ENCODE measurements at regions not wholly inside any gene's neighbourhood (a gene's known extent, or its start where the extent isn't known, plus 50 kb on each side); places are given as distances from the start of the nearest gene placed in this dataset.
"Not testable (repeated sequence)": the region's sequence is repeated elsewhere in the genome, so short reads cannot be mapped to it uniquely, and the experiment has no call there.

- DNase-seq (ENCODE audit: low spot score), result no peak
These were observed 786.3 kb downstream of the SOCS6 start for GRCh38 chr18:71075147-71075546.

DNA sequence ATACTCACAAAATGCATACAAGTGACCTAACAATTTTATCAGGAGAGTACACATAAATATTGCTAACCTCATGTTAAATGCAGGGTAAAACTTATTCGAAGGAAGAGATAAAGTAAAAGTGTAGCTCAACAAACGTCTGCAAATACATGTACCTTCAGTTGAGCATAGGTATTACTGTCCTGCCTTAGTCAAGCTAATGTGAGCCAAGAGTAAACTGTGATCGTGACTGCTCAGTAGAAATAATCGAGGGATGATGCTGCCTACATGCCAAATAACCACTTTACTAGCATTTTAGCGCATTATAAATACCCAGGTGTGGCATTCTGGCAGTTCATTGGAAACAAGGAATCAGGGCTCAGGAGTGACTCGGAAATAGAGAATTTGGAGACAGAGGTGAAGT, 779.5 kb downstream of the SOCS6 start:
- DNase-seq (ENCODE audit: low spot score), result no peak

DNA sequence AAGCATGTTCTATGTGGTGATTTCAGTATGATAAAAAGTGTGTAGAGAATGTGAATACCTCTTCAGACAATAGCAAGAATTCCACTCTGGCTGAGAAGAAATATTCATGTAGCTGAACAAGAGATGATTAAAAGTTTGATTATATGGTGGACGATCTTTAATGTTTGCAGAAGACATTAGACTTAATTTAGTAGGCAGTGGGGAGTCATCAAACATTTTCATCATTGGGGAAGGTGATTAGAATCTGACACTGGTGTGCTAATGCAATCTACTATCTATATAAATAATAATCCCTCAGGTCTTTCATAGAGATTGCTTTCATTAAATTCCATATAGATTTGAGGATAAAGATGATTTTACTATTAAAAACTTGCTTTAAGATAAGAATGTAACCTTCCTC, 761.0 kb downstream of the SOCS6 start:
- no peak for DNase-seq (ENCODE audit: low spot score)

GRCh38 chr18:71047882-71048281, 759.0 kb downstream of the SOCS6 start:
- no peak for DNase-seq (ENCODE audit: low spot score)

- DNase-seq (ENCODE audit: low spot score), result no peak
These were observed 756.7 kb downstream of the SOCS6 start for GRCh38 chr18:71045331-71046065.

GRCh38 chr18:71040161-71040560, 751.3 kb downstream of the SOCS6 start:
- no peak for DNase-seq (ENCODE audit: low spot score)

DNA sequence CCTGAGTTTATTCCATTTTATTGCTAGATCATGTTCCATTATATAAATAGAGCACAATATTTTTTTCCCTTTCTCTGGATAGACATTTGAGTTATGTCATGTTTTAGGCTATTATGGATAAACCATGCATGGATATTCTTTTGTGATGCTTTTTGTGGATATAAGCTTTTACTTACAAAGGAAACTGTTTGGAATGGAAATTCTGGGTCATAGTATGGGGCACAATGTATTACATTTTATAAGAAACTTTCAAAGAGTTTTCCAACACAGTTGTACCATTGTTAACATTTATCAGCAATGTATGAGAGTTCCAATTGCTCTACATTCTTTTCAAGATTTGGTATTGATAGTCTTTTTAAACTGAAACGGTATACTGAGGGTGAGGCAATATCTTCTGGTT, 749.4 kb downstream of the SOCS6 start:
- DNase-seq (ENCODE audit: low spot score), result no peak

DNA sequence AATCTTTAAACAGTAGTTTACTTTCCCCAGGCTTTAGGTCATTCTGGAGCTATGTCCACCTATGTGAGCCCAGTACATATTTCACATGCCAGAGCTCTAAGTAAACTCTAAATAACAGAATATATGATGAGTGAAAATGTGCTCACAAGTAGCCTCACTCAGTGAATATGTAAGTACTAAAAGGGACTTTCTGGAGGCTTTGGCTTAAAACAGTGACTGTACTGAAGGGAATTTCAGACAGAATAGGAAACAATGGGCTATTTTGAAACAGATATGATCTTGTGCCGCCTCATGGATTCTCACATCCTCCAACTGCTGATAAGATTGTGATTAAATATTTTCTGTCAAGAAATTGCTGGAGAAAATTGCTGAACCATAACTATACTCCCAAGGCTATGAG, 747.9 kb downstream of the SOCS6 start:
- DNase-seq (ENCODE audit: low spot score), result no peak

- not testable (repeated sequence) for DNase-seq (ENCODE audit: low spot score)
These were observed 742.7 kb downstream of the SOCS6 start for GRCh38 chr18:71031296-71032191.

DNA sequence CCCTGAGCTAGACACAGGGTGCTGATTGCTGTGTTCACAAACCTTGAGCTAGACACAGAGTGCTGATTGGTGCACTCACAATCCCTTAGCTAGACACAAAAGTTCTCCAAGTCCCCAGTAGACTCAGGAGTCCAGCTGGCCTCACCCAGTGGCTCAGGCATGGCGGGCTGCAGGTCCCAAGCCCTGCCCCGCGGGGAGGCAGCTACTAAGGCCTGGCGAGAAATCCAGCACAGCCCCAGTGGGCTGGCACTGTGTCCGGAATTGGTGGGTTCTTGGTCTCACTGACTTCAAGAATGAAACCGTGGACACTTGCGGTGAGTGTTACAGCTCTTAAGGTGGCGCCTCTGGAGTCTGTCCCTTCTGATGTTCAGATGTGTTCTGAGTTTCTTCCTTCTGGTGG, 741.2 kb downstream of the SOCS6 start:
- not testable (repeated sequence) for DNase-seq (ENCODE audit: low spot score)

GRCh38 chr18:71028285-71028762, 739.5 kb downstream of the SOCS6 start:
- no peak for DNase-seq (ENCODE audit: low spot score)

DNA sequence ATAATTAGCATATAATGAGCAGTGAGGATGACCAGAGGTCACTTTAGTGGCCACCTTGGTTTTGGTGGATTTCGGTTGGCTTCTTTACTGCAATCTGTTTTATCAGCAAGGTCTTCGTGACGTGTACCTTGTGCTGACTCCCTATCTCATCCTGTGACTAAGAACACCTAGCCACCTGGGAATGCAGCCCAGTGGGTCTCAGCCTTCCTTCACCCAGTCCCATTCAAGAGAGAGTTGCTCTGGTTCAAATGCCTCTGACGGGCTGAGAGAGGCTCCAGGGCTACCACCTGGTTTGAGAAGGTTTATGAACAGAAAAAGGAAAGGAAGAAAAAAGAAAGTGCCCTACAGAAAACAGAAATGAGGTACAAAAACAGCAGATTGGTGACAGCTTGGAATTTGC, 738.7 kb downstream of the SOCS6 start:
- DNase-seq (ENCODE audit: low spot score), result no peak

DNA sequence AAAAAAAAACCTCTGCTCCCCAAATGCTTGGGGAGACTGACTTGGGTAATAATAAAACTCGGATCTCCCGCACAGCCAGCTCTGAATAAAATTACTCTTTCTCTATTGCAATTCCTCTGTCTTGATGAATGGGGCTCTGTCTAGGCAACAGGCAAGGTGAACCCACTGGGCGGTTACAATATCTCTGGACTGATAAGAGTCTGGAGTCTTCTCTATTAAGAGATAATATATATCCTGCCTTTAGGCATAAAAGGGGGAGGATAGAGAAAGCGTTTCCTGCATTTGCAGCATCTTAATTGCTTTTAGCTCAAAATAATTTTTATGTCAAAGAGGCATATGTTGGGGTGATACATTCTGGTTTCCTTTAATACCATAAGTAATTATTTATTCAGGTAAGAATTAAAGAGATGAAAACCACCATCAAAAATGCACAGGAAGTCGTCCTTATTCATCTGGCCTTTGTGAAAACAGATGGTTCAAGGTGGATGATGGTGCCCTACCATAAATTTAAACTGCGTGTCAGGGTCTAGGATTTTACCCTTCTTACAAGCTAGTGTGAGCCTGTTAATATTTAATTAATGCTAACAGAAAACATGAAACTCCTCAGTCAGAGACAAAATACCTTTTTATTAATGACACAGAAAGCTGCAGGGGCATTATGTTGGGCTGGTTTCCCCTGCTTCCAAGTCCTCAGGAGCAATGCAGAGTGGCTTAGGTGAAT, 736.8 kb downstream of the SOCS6 start:
- DNase-seq (ENCODE audit: low spot score), result no peak

- DNase-seq (ENCODE audit: low spot score), result no peak
These were observed 733.5 kb downstream of the SOCS6 start for GRCh38 chr18:71022389-71022788.

DNA sequence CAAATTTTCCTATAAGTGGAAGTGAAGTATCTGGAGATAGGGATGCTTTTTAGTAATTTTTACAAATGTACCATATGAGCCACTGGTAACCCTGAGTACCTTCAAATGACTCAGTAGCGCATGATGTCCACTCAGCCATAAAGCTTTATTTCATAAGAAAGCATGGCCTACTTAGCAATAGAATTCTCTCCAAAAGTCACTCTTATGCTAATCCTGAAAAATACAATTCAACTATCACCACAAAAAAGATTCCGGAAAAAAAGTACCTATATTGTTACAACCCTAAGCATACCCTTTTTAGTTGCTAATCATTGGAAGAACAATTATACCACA, 732.2 kb downstream of the SOCS6 start:
- no peak for DNase-seq (ENCODE audit: low spot score)

- DNase-seq (ENCODE audit: low spot score), result no peak
These were observed 731.6 kb downstream of the SOCS6 start for GRCh38 chr18:71020342-71021029.

- no peak for DNase-seq (ENCODE audit: low spot score)
These were observed 730.0 kb downstream of the SOCS6 start for GRCh38 chr18:71018816-71019215.

DNA sequence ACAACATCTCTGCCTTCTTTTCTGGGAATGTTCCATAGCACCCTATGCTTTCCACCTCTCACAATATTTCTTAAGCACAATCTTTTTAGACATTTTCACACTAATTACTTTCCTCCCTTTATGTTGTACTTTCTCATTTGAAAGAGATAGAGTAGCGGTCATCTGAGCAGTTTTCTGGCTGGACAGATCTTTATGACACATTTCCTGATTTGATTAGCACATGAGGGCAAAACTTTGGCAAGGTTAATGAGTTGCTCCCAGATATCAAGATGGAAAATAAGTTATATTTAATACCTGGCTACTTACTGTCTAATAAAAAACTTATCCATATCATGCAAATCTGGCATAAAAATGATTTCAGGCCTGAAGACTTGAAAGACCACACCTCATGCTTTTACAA, 723.9 kb downstream of the SOCS6 start:
- no peak for DNase-seq (ENCODE audit: low spot score)

DNA sequence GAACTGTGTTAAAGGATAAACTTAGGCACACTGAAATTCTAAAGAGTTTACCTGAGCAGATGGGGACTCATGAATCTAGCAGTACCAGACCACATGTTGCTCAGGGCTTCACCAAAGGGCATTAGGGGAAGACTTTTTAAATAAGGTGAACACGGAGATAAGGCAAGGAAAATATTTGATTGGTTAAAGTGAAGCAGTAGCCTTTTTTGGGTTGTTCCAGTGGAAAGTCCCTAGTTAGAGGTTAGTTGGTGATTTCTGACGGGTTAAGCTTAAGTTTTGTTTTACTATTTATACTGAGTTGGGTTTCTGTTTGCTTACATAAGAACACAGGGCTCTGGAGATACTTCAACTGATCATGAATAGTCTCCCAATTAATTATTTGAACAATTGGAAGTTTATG, 722.5 kb downstream of the SOCS6 start:
- DNase-seq (ENCODE audit: low spot score), result no peak

DNA sequence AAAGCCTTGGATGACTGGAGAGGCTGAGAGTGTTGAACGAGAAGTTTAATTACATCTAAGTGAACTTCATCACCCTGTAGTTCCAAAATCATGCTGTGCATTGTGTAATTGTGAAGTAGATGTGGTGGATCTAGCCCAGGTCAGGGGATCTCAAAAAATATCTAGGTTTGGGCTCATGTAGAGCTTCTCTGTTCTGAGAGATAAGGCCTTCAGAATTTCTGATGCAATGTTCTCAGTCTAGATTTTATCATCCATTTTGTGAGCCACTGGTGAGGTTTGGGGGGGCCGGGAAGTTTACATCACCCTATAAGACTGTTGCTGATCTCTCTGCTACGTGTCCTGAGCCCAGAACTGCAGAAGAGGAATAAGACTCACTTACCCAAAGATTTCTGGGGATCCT, 719.4 kb downstream of the SOCS6 start:
- no peak for DNase-seq (ENCODE audit: low spot score)

- no peak for DNase-seq (ENCODE audit: low spot score)
These were observed 712.8 kb downstream of the SOCS6 start for GRCh38 chr18:71001597-71001996.

DNA sequence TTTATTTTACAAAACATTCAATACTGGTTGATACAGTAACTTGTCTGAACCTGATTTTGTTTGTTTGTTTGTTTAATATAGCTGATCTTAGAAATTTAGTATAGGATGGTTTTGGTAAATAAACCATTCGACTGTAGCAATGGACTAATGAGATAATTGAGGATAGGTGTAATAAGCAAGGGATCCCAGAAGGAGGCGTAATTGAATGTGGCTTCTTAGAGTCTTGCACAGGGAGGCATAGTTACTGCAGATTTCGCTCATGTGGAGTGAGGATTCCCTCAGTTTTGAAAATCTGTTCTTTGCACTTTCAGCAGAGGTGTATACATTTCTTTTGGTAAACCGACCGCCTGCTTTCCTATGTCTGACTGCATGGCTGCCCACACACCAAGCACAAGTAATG, 709.6 kb downstream of the SOCS6 start:
- DNase-seq (ENCODE audit: low spot score), result peak; percentile 5
